HEK293 (cell line): ENCODE measurements at regions not wholly inside any gene's neighbourhood (a gene's known extent, or its start where the extent isn't known, plus 50 kb on each side); places are given as distances from the start of the nearest gene placed in this dataset.

Experiments
- CTCF ChIA-PET: fragments of 350-600 bp; formaldehyde crosslinking; extraction: SDS; loops from one replicate; lab custom pipeline; 2021; ENCODE audit warnings: antibody characterized with exemption; lab: Yijun Ruan, JAX
- POLR2A ChIA-PET: fragments of 300-600 bp; formaldehyde crosslinking; extraction: SDS; loops from one replicate; lab custom pipeline; 2020; ENCODE audit warnings: antibody characterized with exemption, inconsistent platforms; lab: Yijun Ruan, JAX
- H3K27ac ChIP-seq: fragments of 200-500 bp; sonication (Bioruptor generic); 2 replicates; pipeline ENCODE4 v1.5.1; 2014; ENCODE audit warnings: low read depth, low read length, control low read depth, inconsistent platforms; ENCODE audit errors: extremely low read depth
- H3K36me3 ChIP-seq, 2 experiments: fragments of 200-500 bp in 1 of 2; sonication (Bioruptor generic) in 1 of 2; 1 replicate in 1 of 2; 2 replicates in 1 of 2; pipeline ENCODE4 v1.5.1; 2014 to 2017; ENCODE audit warnings: inconsistent platforms in 2 of 2, low read length in 2 of 2; ENCODE audit not compliant: control insufficient read depth in 2 of 2, insufficient read depth in 1 of 2
- H3K4me1 ChIP-seq: fragments of 200-500 bp; sonication (Bioruptor generic); 2 replicates; pipeline ENCODE4 v1.5.1; 2014; ENCODE audit warnings: mild to moderate bottlenecking, low read length, inconsistent platforms; ENCODE audit not compliant: control insufficient read depth, insufficient read depth
- H3K4me3 ChIP-seq: 2 replicates; pipeline ENCODE4 v1.5.1; 2011; ENCODE audit warnings: low read depth, mild to moderate bottlenecking, control low read depth, low read length, moderate library complexity
- H3K9me3 ChIP-seq: fragments of 200-500 bp; sonication (Bioruptor generic); 2 replicates; pipeline ENCODE4 v1.5.1; 2014; ENCODE audit warnings: low read depth, low read length, inconsistent platforms; ENCODE audit not compliant: control insufficient read depth, insufficient read depth
- HIC1 ChIP-seq: fragments of 450-650 bp; formaldehyde crosslinking; IDR thresholded peaks from 2 replicates; pipeline ENCODE4 v1.5.1; 2016; ENCODE audit warnings: missing biosample characterization, missing genetic modification characterization
- KLF7 ChIP-seq: fragments of 450-650 bp; formaldehyde crosslinking; IDR thresholded peaks from 2 replicates; pipeline ENCODE4 v1.5.1; 2016; ENCODE audit warnings: missing biosample characterization, missing genetic modification characterization, borderline replicate concordance
- RBAK ChIP-seq: fragments of 450-650 bp; formaldehyde crosslinking; IDR thresholded peaks from 2 replicates; pipeline ENCODE4 v1.5.1; 2016; ENCODE audit warnings: missing biosample characterization, missing genetic modification characterization
- SCRT2 ChIP-seq: fragments of 450-650 bp; formaldehyde crosslinking; IDR thresholded peaks from 2 replicates; pipeline ENCODE4 v1.5.1; 2016; ENCODE audit warnings: missing biosample characterization, missing genetic modification characterization
- TCF7L2 ChIP-seq: IDR thresholded peaks from 2 replicates; pipeline ENCODE4 v1.6.1; 2011; ENCODE audit warnings: low read depth, mild to moderate bottlenecking, inconsistent platforms, low read length, moderate library complexity, borderline replicate concordance
- YY1 ChIP-seq: fragments of 450-650 bp; formaldehyde crosslinking; IDR thresholded peaks from 2 replicates; pipeline ENCODE4 v1.5.1; 2018; ENCODE audit warnings: missing biosample characterization, missing genetic modification characterization
- ZFP3 ChIP-seq: fragments of 450-650 bp; formaldehyde crosslinking; IDR thresholded peaks from 2 replicates; pipeline ENCODE4 v1.5.1; 2016; ENCODE audit warnings: low read depth, missing biosample characterization, missing genetic modification characterization
- ZFP41 ChIP-seq: fragments of 450-650 bp; formaldehyde crosslinking; IDR thresholded peaks from 2 replicates; pipeline ENCODE4 v1.5.1; 2016; ENCODE audit warnings: missing biosample characterization, missing genetic modification characterization, borderline replicate concordance
- ZNF202 ChIP-seq: fragments of 450-650 bp; formaldehyde crosslinking; IDR thresholded peaks from 2 replicates; pipeline ENCODE4 v1.5.1; 2016; ENCODE audit warnings: missing biosample characterization, missing genetic modification characterization, borderline replicate concordance
- ZNF274 ChIP-seq, 2 experiments: fragments of 200-500 bp in 1 of 2; fragments of 450-650 bp in 1 of 2; sonication (Bioruptor generic) in 1 of 2; formaldehyde crosslinking in 1 of 2; IDR thresholded peaks; 2 replicates each; pipeline versions ENCODE4 v1.5.1 to v1.6.1; 2014 to 2016; ENCODE audit warnings: borderline replicate concordance in 1 of 2, inconsistent platforms in 1 of 2, low read length in 1 of 2, missing biosample characterization in 1 of 2, missing genetic modification characterization in 1 of 2
- ZNF280C ChIP-seq: fragments of 450-650 bp; formaldehyde crosslinking; IDR thresholded peaks from 2 replicates; pipeline ENCODE4 v1.5.1; 2016; ENCODE audit warnings: missing biosample characterization, missing genetic modification characterization
- ZNF660 ChIP-seq: fragments of 450-650 bp; IDR thresholded peaks from 2 replicates; pipeline ENCODE4 v1.5.1; 2018; ENCODE audit warnings: missing biosample characterization, mild to moderate bottlenecking, missing genetic modification characterization
- TF ChIP-seq, protein P1 (sequence below): fragments of 450-650 bp; formaldehyde crosslinking; conservative IDR thresholded peaks from 2 replicates; pipeline ENCODE4 v1.5.1; 2016; ENCODE audit warnings: low read depth, missing biosample characterization, missing genetic modification characterization

DNA sequence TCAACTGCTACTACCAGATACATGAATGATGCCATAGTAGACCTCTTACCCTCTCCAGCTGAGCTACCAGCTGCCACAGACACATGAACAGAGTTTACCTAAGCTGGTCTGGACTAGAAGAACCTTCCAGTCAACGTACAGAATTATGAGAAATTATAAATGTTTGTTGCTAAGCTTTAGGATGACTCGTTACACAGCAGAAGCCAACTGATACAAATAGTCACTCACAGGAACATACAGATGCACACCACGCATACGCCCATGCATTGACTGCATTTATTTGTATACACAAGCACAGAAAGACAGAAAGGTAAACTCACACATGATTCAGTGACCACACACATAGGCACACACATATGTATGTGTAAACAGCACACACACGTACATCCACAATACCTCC lies 164.6 kb downstream of the SALL1 start:
- no peaks in the 10 kb centered on the region for H3K36me3 ChIP-seq
- ChIA-PET CTCF (no interaction called here), POLR2A (no interaction called here)
- TF ChIP-seq, protein P1, sequence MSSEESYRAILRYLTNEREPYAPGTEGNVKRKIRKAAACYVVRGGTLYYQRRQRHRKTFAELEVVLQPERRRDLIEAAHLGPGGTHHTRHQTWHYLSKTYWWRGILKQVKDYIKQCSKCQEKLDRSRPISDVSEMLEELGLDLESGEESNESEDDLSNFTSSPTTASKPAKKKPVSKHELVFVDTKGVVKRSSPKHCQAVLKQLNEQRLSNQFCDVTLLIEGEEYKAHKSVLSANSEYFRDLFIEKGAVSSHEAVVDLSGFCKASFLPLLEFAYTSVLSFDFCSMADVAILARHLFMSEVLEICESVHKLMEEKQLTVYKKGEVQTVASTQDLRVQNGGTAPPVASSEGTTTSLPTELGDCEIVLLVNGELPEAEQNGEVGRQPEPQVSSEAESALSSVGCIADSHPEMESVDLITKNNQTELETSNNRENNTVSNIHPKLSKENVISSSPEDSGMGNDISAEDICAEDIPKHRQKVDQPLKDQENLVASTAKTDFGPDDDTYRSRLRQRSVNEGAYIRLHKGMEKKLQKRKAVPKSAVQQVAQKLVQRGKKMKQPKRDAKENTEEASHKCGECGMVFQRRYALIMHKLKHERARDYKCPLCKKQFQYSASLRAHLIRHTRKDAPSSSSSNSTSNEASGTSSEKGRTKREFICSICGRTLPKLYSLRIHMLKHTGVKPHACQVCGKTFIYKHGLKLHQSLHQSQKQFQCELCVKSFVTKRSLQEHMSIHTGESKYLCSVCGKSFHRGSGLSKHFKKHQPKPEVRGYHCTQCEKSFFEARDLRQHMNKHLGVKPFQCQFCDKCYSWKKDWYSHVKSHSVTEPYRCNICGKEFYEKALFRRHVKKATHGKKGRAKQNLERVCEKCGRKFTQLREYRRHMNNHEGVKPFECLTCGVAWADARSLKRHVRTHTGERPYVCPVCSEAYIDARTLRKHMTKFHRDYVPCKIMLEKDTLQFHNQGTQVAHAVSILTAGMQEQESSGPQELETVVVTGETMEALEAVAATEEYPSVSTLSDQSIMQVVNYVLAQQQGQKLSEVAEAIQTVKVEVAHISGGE (tag by site-specific recombination), result no peak
- no peak for TF ChIP-seq ZNF274 (IDR thresholded peaks at IDR 0.05; ENCODE audit: low read length)
- TF ChIP-seq ZNF274 (tag by site-specific recombination; IDR thresholded peaks at IDR 0.05; ENCODE audit: borderline replicate concordance), result no peak
- peak; percentile 82; the same call in 1 of the 2 replicates for TF ChIP-seq RBAK
- H3K9me3 ChIP-seq, result no peaks in the 10 kb centered on the region
- H3K27ac ChIP-seq, result no peak overlapping the region
- no peaks in the 10 kb centered on the region for H3K4me1 ChIP-seq
- no peak overlapping the region for H3K4me3 ChIP-seq

DNA sequence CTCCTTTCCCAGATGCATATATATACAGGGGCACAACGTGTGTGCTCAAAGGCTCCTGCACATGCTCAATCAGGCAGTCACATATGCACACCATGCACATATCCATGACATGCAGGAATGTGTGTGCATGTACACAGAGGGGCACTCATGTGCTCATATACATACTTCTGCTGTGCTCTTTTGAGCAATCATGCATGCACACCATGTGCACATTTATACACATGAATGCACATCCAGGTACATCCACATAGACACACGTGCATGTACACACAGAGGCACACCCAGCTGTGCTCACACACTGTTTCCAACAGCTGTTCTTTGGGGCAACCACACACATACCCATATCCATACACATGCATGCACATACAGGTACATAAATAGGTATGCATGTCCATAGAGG lies 165.3 kb downstream of the SALL1 start:
- Histone ChIP-seq H3K27ac (no peak overlapping the region), H3K9me3 (no peaks in the 10 kb centered on the region), H3K4me1 (no peaks in the 10 kb centered on the region), H3K4me3 (no peak overlapping the region), H3K36me3 (no peaks in the 10 kb centered on the region)
- POLR2A ChIA-PET, result interaction anchor here (0.6 kb wide), 1 partner anchor 17 kb away, joined by 7 read pairs; no protein-coding TSS in a partner anchor
- no peak for TF ChIP-seq SCRT2 (tag by site-specific recombination)
- TF ChIP-seq ZFP41 (tag by site-specific recombination), result no peak
- TF ChIP-seq HIC1 (tag by site-specific recombination), result no peak
- no peak for TF ChIP-seq TCF7L2
- no peak for TF ChIP-seq KLF7 (tag by site-specific recombination)
- TF ChIP-seq YY1 (tag by site-specific recombination), result no peak
- CTCF ChIA-PET, result no interaction called here

GRCh38 chr16:50984688-50985087 lies 166.4 kb downstream of the SALL1 start:
- H3K9me3 ChIP-seq, result no peaks in the 10 kb centered on the region
- CTCF ChIA-PET, result no interaction called here
- no peaks in the 10 kb centered on the region for H3K36me3 ChIP-seq
- no peak overlapping the region for H3K27ac ChIP-seq
- H3K4me3 ChIP-seq, result no peak overlapping the region
- no peaks in the 10 kb centered on the region for H3K4me1 ChIP-seq
- TF ChIP-seq ZNF280C (tag by site-specific recombination) (no peak), ZNF202 (tag by site-specific recombination) (no peak), ZFP3 (tag by site-specific recombination) (no peak), ZNF660 (tag by site-specific recombination) (no peak)
- TF ChIP-seq, all 188 proteins: peak for 0
- POLR2A ChIA-PET, result no interaction called here
